ENCODE measurements at regions not wholly inside any gene's neighbourhood (a gene's known extent, or its start where the extent isn't known, plus 50 kb on each side); places are given as distances from the start of the nearest gene placed in this dataset.
"Not testable (repeated sequence)": the region's sequence is repeated elsewhere in the genome, so short reads cannot be mapped to it uniquely, and the experiment has no call there.

DNA sequence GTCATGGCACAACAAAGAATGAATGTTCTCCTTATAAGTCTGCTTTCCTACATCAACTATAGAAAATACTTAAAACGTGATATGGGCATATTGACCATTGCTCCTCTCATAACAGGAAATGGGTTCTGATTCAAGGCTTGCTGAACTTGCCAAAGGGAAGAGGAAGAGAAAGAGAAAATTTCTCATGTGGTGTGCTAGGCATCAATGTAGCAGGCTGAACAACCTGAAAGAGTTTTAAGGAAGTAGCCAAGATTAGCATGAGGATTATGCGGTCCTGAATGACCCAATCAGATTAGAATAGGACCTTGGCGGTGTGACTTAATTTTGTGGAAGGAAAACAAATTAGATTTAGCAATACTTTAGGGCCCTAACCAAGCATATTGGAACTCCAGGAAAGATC, 617.7 kb upstream of the CDH11 start:
- Histone ChIP-seq H3K9ac (ENCODE audit: low read length) (no peak overlapping the region), H3K4me3 (ENCODE audit: low read length) (no peak overlapping the region), H4K20me1 (ENCODE audit: insufficient read depth, low read depth, low read length) (no peaks in the 10 kb centered on the region), H3K27ac (ENCODE audit: low read length) (no peak overlapping the region), H3K9me2 (replicated peaks; ENCODE audit: insufficient read depth, low read length) (no peaks in the 10 kb centered on the region), H3K36me3 (ENCODE audit: insufficient read depth, low read length) (no peaks in the 10 kb centered on the region), H3K9me3 (ENCODE audit: low read length) (no peaks in the 10 kb centered on the region), H2AFZ (ENCODE audit: low read length) (no peak overlapping the region), H3K27me3 (ENCODE audit: low read length) (no peaks in the 10 kb centered on the region), H3K79me2 (ENCODE audit: low read length) (no peaks in the 10 kb centered on the region), H3K4me1 (ENCODE audit: low read length) (no peaks in the 10 kb centered on the region), H3K4me2 (ENCODE audit: low read depth, low read length, poor library complexity, severe bottlenecking) (no peak overlapping the region)
- DNase-seq: no peak

- no peak overlapping the region for H2AFZ ChIP-seq (ENCODE audit: low read length)
- H3K27ac ChIP-seq (ENCODE audit: low read length): no peak overlapping the region
These were observed 616.0 kb upstream of the CDH11 start for GRCh38 chr16:65737831-65738230.

GRCh38 chr16:65735615-65736014, 613.8 kb upstream of the CDH11 start:
- not testable (repeated sequence) for H3K27ac ChIP-seq (ENCODE audit: low read length); H2AFZ ChIP-seq (ENCODE audit: low read length); H3K36me3 ChIP-seq (ENCODE audit: insufficient read depth, low read length); DNase-seq; H3K4me2 ChIP-seq (ENCODE audit: low read depth, low read length, poor library complexity, severe bottlenecking); H3K79me2 ChIP-seq (ENCODE audit: low read length); H3K27me3 ChIP-seq (ENCODE audit: low read length); H3K9me3 ChIP-seq (ENCODE audit: low read length); H4K20me1 ChIP-seq (ENCODE audit: insufficient read depth, low read depth, low read length); H3K9me2 ChIP-seq (replicated peaks; ENCODE audit: insufficient read depth, low read length); H3K9ac ChIP-seq (ENCODE audit: low read length); H3K4me1 ChIP-seq (ENCODE audit: low read length); H3K4me3 ChIP-seq (ENCODE audit: low read length)

More at GRCh38 chr16:65737831-65738230, 616.0 kb upstream of the CDH11 start:
- Histone ChIP-seq H3K9ac (ENCODE audit: low read length) (no peak overlapping the region), H3K4me2 (ENCODE audit: low read depth, low read length, poor library complexity, severe bottlenecking) (no peak overlapping the region), H3K9me3 (ENCODE audit: low read length) (no peaks in the 10 kb centered on the region), H4K20me1 (ENCODE audit: insufficient read depth, low read depth, low read length) (no peaks in the 10 kb centered on the region), H3K79me2 (ENCODE audit: low read length) (no peaks in the 10 kb centered on the region), H3K27me3 (ENCODE audit: low read length) (no peaks in the 10 kb centered on the region), H3K4me1 (ENCODE audit: low read length) (no peaks in the 10 kb centered on the region), H3K4me3 (ENCODE audit: low read length) (no peak overlapping the region), H3K36me3 (ENCODE audit: insufficient read depth, low read length) (no peaks in the 10 kb centered on the region), H3K9me2 (replicated peaks; ENCODE audit: insufficient read depth, low read length) (no peaks in the 10 kb centered on the region)
- no peak for DNase-seq

GRCh38 chr16:65733721-65734120, 611.9 kb upstream of the CDH11 start:
- Histone ChIP-seq H3K4me3 (ENCODE audit: low read length) (no peak overlapping the region), H4K20me1 (ENCODE audit: insufficient read depth, low read depth, low read length) (no peaks in the 10 kb centered on the region), H2AFZ (ENCODE audit: low read length) (no peak overlapping the region), H3K9me2 (replicated peaks; ENCODE audit: insufficient read depth, low read length) (no peaks in the 10 kb centered on the region), H3K27me3 (ENCODE audit: low read length) (no peaks in the 10 kb centered on the region), H3K79me2 (ENCODE audit: low read length) (no peaks in the 10 kb centered on the region), H3K9ac (ENCODE audit: low read length) (no peak overlapping the region), H3K36me3 (ENCODE audit: insufficient read depth, low read length) (no peaks in the 10 kb centered on the region), H3K9me3 (ENCODE audit: low read length) (no peaks in the 10 kb centered on the region), H3K4me2 (ENCODE audit: low read depth, low read length, poor library complexity, severe bottlenecking) (no peak overlapping the region), H3K27ac (ENCODE audit: low read length) (no peak overlapping the region), H3K4me1 (ENCODE audit: low read length) (no peaks in the 10 kb centered on the region)
- DNase-seq: no peak

DNA sequence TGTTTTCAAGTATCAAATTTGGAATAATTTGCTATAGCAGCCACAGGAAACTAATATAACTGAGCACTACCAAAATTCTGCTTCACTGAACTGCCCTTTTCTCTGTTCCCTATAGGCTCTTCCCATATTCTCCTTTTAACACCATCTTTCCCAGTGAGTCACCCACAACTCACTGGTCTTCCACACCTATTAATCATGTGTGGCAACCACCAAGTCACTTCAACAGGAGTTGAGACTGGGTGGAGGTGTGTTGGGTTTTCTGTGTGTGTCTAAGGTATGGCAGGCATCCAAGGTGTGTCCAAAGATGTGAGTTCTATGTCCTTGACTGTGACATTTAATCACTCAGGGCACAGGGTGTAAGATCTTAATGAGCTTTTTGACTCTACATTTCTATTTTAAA, 610.0 kb upstream of the CDH11 start:
- Histone ChIP-seq H2AFZ (ENCODE audit: low read length) (no peak overlapping the region), H3K36me3 (ENCODE audit: insufficient read depth, low read length) (no peaks in the 10 kb centered on the region), H3K9ac (ENCODE audit: low read length) (no peak overlapping the region), H3K4me3 (ENCODE audit: low read length) (no peak overlapping the region), H3K27ac (ENCODE audit: low read length) (no peak overlapping the region), H3K4me1 (ENCODE audit: low read length) (no peaks in the 10 kb centered on the region), H3K9me3 (ENCODE audit: low read length) (no peaks in the 10 kb centered on the region), H4K20me1 (ENCODE audit: insufficient read depth, low read depth, low read length) (no peaks in the 10 kb centered on the region), H3K4me2 (ENCODE audit: low read depth, low read length, poor library complexity, severe bottlenecking) (no peak overlapping the region), H3K9me2 (replicated peaks; ENCODE audit: insufficient read depth, low read length) (no peaks in the 10 kb centered on the region), H3K79me2 (ENCODE audit: low read length) (no peaks in the 10 kb centered on the region), H3K27me3 (ENCODE audit: low read length) (no peaks in the 10 kb centered on the region)
- DNase-seq: no peak

GRCh38 chr16:65728652-65729051, 606.8 kb upstream of the CDH11 start:
- no peaks in the 10 kb centered on the region for H4K20me1 ChIP-seq (ENCODE audit: insufficient read depth, low read depth, low read length)
- H3K27me3 ChIP-seq (ENCODE audit: low read length): no peaks in the 10 kb centered on the region
- H3K4me3 ChIP-seq (ENCODE audit: low read length): no peak overlapping the region
- H3K9ac ChIP-seq (ENCODE audit: low read length): no peak overlapping the region
- no peaks in the 10 kb centered on the region for H3K36me3 ChIP-seq (ENCODE audit: insufficient read depth, low read length)
- H3K27ac ChIP-seq (ENCODE audit: low read length): no peak overlapping the region
- no peaks in the 10 kb centered on the region for H3K4me1 ChIP-seq (ENCODE audit: low read length)
- no peaks in the 10 kb centered on the region for H3K9me3 ChIP-seq (ENCODE audit: low read length)
- H3K4me2 ChIP-seq (ENCODE audit: low read depth, low read length, poor library complexity, severe bottlenecking): no peak overlapping the region
- no peaks in the 10 kb centered on the region for H3K79me2 ChIP-seq (ENCODE audit: low read length)
- H3K9me2 ChIP-seq (replicated peaks; ENCODE audit: insufficient read depth, low read length): no peaks in the 10 kb centered on the region
- H2AFZ ChIP-seq (ENCODE audit: low read length): no peak overlapping the region
- no peak for DNase-seq

- no peaks in the 10 kb centered on the region for H3K36me3 ChIP-seq (ENCODE audit: insufficient read depth, low read length)
- H3K4me3 ChIP-seq (ENCODE audit: low read length): no peak overlapping the region
- H3K27ac ChIP-seq (ENCODE audit: low read length): no peak overlapping the region
- H3K9ac ChIP-seq (ENCODE audit: low read length): no peak overlapping the region
- no peaks in the 10 kb centered on the region for H3K9me2 ChIP-seq (replicated peaks; ENCODE audit: insufficient read depth, low read length)
- DNase-seq: no peak
- H3K27me3 ChIP-seq (ENCODE audit: low read length): no peaks in the 10 kb centered on the region
- H3K4me1 ChIP-seq (ENCODE audit: low read length): no peaks in the 10 kb centered on the region
- H3K9me3 ChIP-seq (ENCODE audit: low read length): no peaks in the 10 kb centered on the region
- H3K4me2 ChIP-seq (ENCODE audit: low read depth, low read length, poor library complexity, severe bottlenecking): no peak overlapping the region
- H2AFZ ChIP-seq (ENCODE audit: low read length): no peak overlapping the region
- H3K79me2 ChIP-seq (ENCODE audit: low read length): no peaks in the 10 kb centered on the region
- H4K20me1 ChIP-seq (ENCODE audit: insufficient read depth, low read depth, low read length): no peaks in the 10 kb centered on the region
These were observed 606.3 kb upstream of the CDH11 start for GRCh38 chr16:65728167-65728566.

- H3K9me2 ChIP-seq (replicated peaks; ENCODE audit: insufficient read depth, low read length): no peaks in the 10 kb centered on the region
- no peaks in the 10 kb centered on the region for H3K36me3 ChIP-seq (ENCODE audit: insufficient read depth, low read length)
- DNase-seq: no peak
- no peak overlapping the region for H3K27ac ChIP-seq (ENCODE audit: low read length)
- no peak overlapping the region for H3K9ac ChIP-seq (ENCODE audit: low read length)
- H3K9me3 ChIP-seq (ENCODE audit: low read length): no peaks in the 10 kb centered on the region
- no peak overlapping the region for H3K4me3 ChIP-seq (ENCODE audit: low read length)
- H3K4me1 ChIP-seq (ENCODE audit: low read length): no peaks in the 10 kb centered on the region
- H4K20me1 ChIP-seq (ENCODE audit: insufficient read depth, low read depth, low read length): no peaks in the 10 kb centered on the region
- no peaks in the 10 kb centered on the region for H3K79me2 ChIP-seq (ENCODE audit: low read length)
- no peak overlapping the region for H2AFZ ChIP-seq (ENCODE audit: low read length)
- no peak overlapping the region for H3K4me2 ChIP-seq (ENCODE audit: low read depth, low read length, poor library complexity, severe bottlenecking)
- H3K27me3 ChIP-seq (ENCODE audit: low read length): no peaks in the 10 kb centered on the region
These were observed 605.8 kb upstream of the CDH11 start for GRCh38 chr16:65727534-65728137.

Data from Karpas-422 (cell line).